Neural crest cell (in vitro differentiated cells): ENCODE measurements at regions not wholly inside any gene's neighbourhood (a gene's known extent, or its start where the extent isn't known, plus 50 kb on each side); places are given as distances from the start of the nearest gene placed in this dataset.

Source experiments
- DNase-seq: peaks from one replicate; pipeline ENCODE4 v3.0.0; 2021; ENCODE audit warnings: low read depth, mixed read lengths, low spot score
- H3K27ac Mint-ChIP-seq: one replicate; pipeline ENCODE4 v1.8.0; 2021; ENCODE audit warnings: mild to moderate bottlenecking, mixed read lengths; ENCODE audit not compliant: unreplicated experiment
- H3K27me3 Mint-ChIP-seq: 2 replicates; pipeline ENCODE4 v1.8.0; 2021; ENCODE audit warnings: low read depth, mild to moderate bottlenecking, mixed read lengths
- H3K36me3 Mint-ChIP-seq: 2 replicates; pipeline ENCODE4 v1.8.0; 2021; ENCODE audit warnings: low read depth, mild to moderate bottlenecking, mixed read lengths
- H3K4me1 Mint-ChIP-seq: 2 replicates; pipeline ENCODE4 v1.8.0; 2021; ENCODE audit warnings: mixed read lengths
- H3K4me3 Mint-ChIP-seq: one replicate; pipeline ENCODE4 v1.8.0; 2021; ENCODE audit warnings: mild to moderate bottlenecking, mixed read lengths
- H3K9me3 Mint-ChIP-seq: 2 replicates; pipeline ENCODE4 v1.8.0; 2021; ENCODE audit warnings: mixed read lengths
- TF ChIP-seq, protein P1 (sequence below): fragments of 200-600 bp; sonication (generic); conservative IDR thresholded peaks from 2 replicates; pipeline ENCODE4 v1.5.0; 2021; ENCODE audit warnings: antibody characterized with exemption, mild to moderate bottlenecking

DNA sequence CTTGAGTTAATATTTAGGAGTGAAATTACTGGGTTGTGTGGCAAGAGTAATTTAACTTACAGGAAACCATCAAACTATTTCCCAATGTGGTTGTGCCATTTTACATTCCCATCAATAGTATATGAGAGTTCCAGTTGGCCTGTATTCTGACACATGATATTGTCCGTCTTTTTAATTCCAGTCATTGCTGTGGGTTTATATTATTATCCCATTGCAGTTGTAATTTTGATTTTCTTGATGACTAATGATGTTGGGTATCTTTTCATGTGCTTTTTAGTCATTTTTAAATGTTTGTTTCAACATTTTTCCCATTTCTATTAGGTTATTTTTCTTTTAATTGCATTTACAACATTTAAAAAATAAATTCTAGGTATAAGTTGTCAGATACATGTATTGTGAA is 614.0 kb downstream of the UTRN start:
- Mint-ChIP-seq H3K27me3 (no peaks in the 10 kb centered on the region), H3K27ac (no peak overlapping the region), H3K4me3 (no peak overlapping the region), H3K36me3 (no peaks in the 10 kb centered on the region), H3K4me1 (peaks cover 12% of the 10 kb centered on the region), H3K9me3 (peaks cover 3% of the 10 kb centered on the region)
- TF ChIP-seq, protein P1, sequence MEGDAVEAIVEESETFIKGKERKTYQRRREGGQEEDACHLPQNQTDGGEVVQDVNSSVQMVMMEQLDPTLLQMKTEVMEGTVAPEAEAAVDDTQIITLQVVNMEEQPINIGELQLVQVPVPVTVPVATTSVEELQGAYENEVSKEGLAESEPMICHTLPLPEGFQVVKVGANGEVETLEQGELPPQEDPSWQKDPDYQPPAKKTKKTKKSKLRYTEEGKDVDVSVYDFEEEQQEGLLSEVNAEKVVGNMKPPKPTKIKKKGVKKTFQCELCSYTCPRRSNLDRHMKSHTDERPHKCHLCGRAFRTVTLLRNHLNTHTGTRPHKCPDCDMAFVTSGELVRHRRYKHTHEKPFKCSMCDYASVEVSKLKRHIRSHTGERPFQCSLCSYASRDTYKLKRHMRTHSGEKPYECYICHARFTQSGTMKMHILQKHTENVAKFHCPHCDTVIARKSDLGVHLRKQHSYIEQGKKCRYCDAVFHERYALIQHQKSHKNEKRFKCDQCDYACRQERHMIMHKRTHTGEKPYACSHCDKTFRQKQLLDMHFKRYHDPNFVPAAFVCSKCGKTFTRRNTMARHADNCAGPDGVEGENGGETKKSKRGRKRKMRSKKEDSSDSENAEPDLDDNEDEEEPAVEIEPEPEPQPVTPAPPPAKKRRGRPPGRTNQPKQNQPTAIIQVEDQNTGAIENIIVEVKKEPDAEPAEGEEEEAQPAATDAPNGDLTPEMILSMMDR = no peak
- no peak for DNase-seq

DNA sequence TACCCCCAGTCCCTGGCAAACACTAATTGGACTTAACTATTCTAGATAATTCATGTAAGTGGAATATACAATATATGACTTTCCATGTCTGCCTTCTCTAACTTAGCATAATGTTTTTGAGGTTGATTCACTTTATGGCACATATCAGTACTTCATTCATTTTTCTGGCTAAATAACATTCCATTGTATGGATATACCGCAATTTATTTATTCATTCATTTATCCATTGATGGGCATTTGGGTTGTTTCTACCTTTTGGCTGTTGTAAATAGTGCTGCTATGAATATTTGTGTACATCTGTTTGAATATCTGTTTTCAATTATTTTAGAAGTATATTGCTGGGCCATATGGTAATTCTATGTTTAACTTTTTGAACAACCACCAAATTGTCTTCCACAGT is 616.3 kb downstream of the UTRN start:
- peaks cover 3% of the 10 kb centered on the region for H3K9me3 Mint-ChIP-seq
- H3K27me3 Mint-ChIP-seq = no peaks in the 10 kb centered on the region
- no peak overlapping the region for H3K27ac Mint-ChIP-seq
- DNase-seq = no peak
- TF ChIP-seq, protein P1 = no peak
- H3K4me1 Mint-ChIP-seq = peaks cover 10% of the 10 kb centered on the region
- no peak overlapping the region for H3K4me3 Mint-ChIP-seq
- no peaks in the 10 kb centered on the region for H3K36me3 Mint-ChIP-seq

DNA sequence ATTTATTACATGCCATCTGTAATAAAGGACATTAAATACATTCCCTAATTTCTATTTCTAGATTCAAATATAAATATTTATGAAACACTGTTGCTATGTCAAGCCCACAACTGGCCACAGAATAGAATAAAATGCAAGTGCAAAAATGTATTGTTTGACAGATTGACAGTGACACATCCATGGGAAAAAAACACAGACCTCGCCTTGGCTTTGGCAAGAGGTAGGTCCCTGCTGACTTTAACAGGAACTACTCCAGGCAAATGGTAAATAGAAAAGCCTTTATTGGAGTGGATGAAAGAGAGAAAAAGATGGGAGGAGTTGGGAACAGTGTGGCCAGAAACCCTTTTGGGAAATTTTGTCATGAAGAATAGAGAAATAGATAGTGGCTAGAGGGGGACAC is 622.9 kb downstream of the UTRN start:
- no peak overlapping the region for H3K4me3 Mint-ChIP-seq

DNA sequence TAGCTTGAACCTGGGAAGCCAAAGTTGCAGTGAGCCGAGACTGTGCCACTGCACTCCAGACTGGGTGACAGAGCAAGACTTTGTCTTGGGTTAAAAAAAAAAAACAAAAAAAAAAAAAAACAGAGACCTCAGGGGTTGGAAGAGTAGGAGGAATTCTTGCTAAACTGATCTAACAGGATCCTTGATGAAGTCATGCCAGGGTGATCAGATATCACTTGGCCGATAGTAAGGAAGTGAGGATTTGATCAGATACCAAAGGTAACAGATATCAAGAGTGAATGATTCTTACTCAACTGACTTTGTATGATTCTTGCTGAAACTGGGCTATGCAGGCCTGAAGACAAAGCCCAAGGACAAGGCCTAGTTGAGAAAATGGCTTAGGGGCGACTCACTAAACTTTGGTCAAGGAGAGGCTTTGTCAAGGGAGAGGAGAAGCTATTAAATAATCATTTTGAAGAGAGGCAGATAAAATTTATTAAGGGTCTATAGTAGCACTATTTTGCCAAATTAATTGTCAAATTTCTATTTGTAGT is 624.7 kb downstream of the UTRN start:
- H3K27ac Mint-ChIP-seq = no peak overlapping the region
- no peak for DNase-seq
- H3K4me1 Mint-ChIP-seq = peaks cover 6% of the 10 kb centered on the region
- H3K36me3 Mint-ChIP-seq = peaks cover 2% of the 10 kb centered on the region
- H3K9me3 Mint-ChIP-seq = peaks cover 8% of the 10 kb centered on the region
- TF ChIP-seq, protein P1 = no peak
- no peak overlapping the region for H3K4me3 Mint-ChIP-seq
- H3K27me3 Mint-ChIP-seq = no peaks in the 10 kb centered on the region

More for the DNA sequence above, 622.9 kb downstream of the UTRN start:
- no peak for DNase-seq
- H3K27me3 Mint-ChIP-seq = no peaks in the 10 kb centered on the region
- H3K4me1 Mint-ChIP-seq = peaks cover 6% of the 10 kb centered on the region
- TF ChIP-seq, protein P1 = no peak
- H3K9me3 Mint-ChIP-seq = peaks cover 4% of the 10 kb centered on the region
- no peak overlapping the region for H3K27ac Mint-ChIP-seq
- H3K36me3 Mint-ChIP-seq = peaks cover 2% of the 10 kb centered on the region

DNA sequence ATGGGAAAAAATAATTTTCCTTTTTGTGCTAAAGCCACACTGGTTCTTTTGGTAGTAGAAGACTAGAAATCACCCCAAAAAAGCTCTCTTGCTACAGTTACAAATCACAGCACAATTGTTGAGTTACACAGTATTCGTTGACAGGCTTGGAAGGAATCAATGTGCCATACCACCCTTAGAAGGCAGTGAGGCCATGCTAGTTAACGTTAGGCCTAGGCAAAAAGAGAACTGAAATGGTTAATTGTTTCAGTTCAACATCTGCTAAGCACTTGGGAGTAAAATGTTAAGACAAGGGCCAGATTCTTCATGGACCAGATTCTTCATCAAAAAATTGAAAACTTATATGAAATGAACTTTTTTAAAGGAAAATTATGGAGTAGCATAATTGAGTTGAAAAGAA is 626.2 kb downstream of the UTRN start:
- Mint-ChIP-seq H3K4me3 (no peak overlapping the region), H3K9me3 (peaks cover 8% of the 10 kb centered on the region), H3K4me1 (peaks cover 6% of the 10 kb centered on the region), H3K36me3 (peaks cover 2% of the 10 kb centered on the region), H3K27me3 (no peaks in the 10 kb centered on the region), H3K27ac (no peak overlapping the region)
- TF ChIP-seq, protein P1 = no peak
- DNase-seq = no peak
